ENCODE measurements at regions not wholly inside any gene's neighbourhood (a gene's known extent, or its start where the extent isn't known, plus 50 kb on each side); places are given as distances from the start of the nearest gene placed in this dataset.

- Histone ChIP-seq H3K36me3 (ENCODE audit: control insufficient read depth in 4 of 4, insufficient read depth in 4 of 4, low read length in 4 of 4) (no peaks in the 10 kb centered on the region), H3K27me3 (ENCODE audit: control insufficient read depth in 3 of 3, insufficient read depth in 3 of 3, low read length in 2 of 3) (no peaks in the 10 kb centered on the region), H3K9ac (ENCODE audit: insufficient read depth in 1 of 2, low read length in 2 of 2) (no peak overlapping the region), H3K9me3 (ENCODE audit: control insufficient read depth in 4 of 4, insufficient read depth in 3 of 4, low read length in 3 of 4) (no peaks in the 10 kb centered on the region), H3K27ac (ENCODE audit: low read depth in 1 of 2, low read length in 1 of 2) (no peak overlapping the region), H3K4me1 (ENCODE audit: control insufficient read depth in 5 of 5, insufficient read depth in 5 of 5, low read length in 5 of 5) (peaks cover 0 to 4% (median 0%) of the 10 kb centered on the region in 5 donors), H3K4me3 (no peak overlapping the region)
- DNase-seq (no peak), ATAC-seq (ENCODE audit: insufficient read depth, low FRiP score) (no peak)
- WGBS, 2 donors: 34 to 57% methylated on average over 1 of the region's 1 CpG
- TF ChIP-seq CTCF (IDR thresholded peaks at IDR 0.05; ENCODE audit: control extremely low read depth, extremely low read depth): no peak
Measured at GRCh38 chr9:87138128-87139040, 191.1 kb upstream of the GAS1 start.

- DNase-seq (no peak), ATAC-seq (ENCODE audit: insufficient read depth, low FRiP score) (no peak)
- Histone ChIP-seq H3K36me3 (ENCODE audit: control insufficient read depth in 4 of 4, insufficient read depth in 4 of 4, low read length in 4 of 4) (no peaks in the 10 kb centered on the region), H3K9ac (ENCODE audit: insufficient read depth in 1 of 2, low read length in 2 of 2) (no peak overlapping the region), H3K27me3 (ENCODE audit: control insufficient read depth in 3 of 3, insufficient read depth in 3 of 3, low read length in 2 of 3) (no peaks in the 10 kb centered on the region), H3K27ac (ENCODE audit: low read depth in 1 of 2, low read length in 1 of 2) (no peak overlapping the region), H3K9me3 (ENCODE audit: control insufficient read depth in 4 of 4, insufficient read depth in 3 of 4, low read length in 3 of 4) (no peaks in the 10 kb centered on the region), H3K4me1 (ENCODE audit: control insufficient read depth in 5 of 5, insufficient read depth in 5 of 5, low read length in 5 of 5) (peaks cover 0 to 4% (median 0%) of the 10 kb centered on the region in 5 donors), H3K4me3 (no peak overlapping the region)
- no peak for TF ChIP-seq CTCF (IDR thresholded peaks at IDR 0.05; ENCODE audit: control extremely low read depth, extremely low read depth)
- 84 to 85% methylated on average over 4 of the region's 4 CpGs for WGBS, 2 donors
Measured at GRCh38 chr9:87139099-87139730, 191.9 kb upstream of the GAS1 start.

- Histone ChIP-seq H3K36me3 (ENCODE audit: control insufficient read depth in 4 of 4, insufficient read depth in 4 of 4, low read length in 4 of 4) (no peaks in the 10 kb centered on the region), H3K27me3 (ENCODE audit: control insufficient read depth in 3 of 3, insufficient read depth in 3 of 3, low read length in 2 of 3) (no peaks in the 10 kb centered on the region), H3K9me3 (ENCODE audit: control insufficient read depth in 4 of 4, insufficient read depth in 3 of 4, low read length in 3 of 4) (no peaks in the 10 kb centered on the region), H3K27ac (ENCODE audit: low read depth in 1 of 2, low read length in 1 of 2) (no peak overlapping the region), H3K4me3 (no peak overlapping the region), H3K9ac (ENCODE audit: insufficient read depth in 1 of 2, low read length in 2 of 2) (no peak overlapping the region), H3K4me1 (ENCODE audit: control insufficient read depth in 5 of 5, insufficient read depth in 5 of 5, low read length in 5 of 5) (peaks cover 0 to 4% (median 0%) of the 10 kb centered on the region in 5 donors)
- TF ChIP-seq CTCF (IDR thresholded peaks at IDR 0.05; ENCODE audit: control extremely low read depth, extremely low read depth): no peak
- 93 to 97% methylated on average over 4 of the region's 4 CpGs for WGBS, 2 donors
- no peak for ATAC-seq (ENCODE audit: insufficient read depth, low FRiP score)
- no peak for DNase-seq
Measured at GRCh38 chr9:87140142-87140541, 192.8 kb upstream of the GAS1 start.

Data from lung (tissue), 11 donors.